GM19035 (cell line): ENCODE measurements at regions not wholly inside any gene's neighbourhood (a gene's known extent, or its start where the extent isn't known, plus 50 kb on each side); places are given as distances from the start of the nearest gene placed in this dataset.

Experiments used
- ATAC-seq: cut with Tn5 transposase; IDR thresholded peaks from one replicate; pipeline ENCODE4 v1.9.1; 2021; ENCODE audit not compliant: unreplicated experiment

DNA sequence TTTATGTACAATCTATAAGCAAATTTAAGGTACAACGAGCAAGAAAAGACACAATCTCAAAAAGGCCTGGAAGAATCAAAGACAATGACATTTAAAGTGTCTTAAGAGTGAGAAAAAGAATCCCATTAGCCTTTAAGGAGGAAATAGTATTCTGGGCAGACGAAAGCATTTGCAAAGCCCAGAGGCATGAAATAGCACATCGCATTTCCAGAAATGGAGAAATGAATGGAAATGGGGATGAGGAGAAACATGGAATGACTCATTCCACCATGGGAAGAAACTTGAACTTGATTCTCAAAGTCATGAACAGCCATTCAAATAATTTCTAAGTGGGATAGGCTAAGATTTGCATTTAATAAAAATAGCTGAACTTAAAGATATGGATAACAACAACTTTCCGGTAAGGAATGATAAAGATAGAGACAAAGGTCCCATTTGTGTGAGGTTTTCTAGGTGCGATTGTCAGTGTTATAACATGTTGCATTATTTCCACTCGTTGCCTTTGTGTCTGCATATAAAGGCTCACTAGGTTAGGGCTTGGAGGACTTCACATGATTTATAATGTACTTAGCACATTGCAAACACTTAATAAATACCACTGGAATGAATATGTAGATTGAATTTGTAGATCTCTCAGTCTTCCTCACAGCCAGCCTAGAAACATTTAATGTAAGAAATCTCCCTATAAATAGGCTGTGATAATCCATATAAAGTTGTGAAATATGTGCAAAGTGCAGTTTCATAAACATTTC is 310.3 kb upstream of the KLF6 start:
- no peak for ATAC-seq

DNA sequence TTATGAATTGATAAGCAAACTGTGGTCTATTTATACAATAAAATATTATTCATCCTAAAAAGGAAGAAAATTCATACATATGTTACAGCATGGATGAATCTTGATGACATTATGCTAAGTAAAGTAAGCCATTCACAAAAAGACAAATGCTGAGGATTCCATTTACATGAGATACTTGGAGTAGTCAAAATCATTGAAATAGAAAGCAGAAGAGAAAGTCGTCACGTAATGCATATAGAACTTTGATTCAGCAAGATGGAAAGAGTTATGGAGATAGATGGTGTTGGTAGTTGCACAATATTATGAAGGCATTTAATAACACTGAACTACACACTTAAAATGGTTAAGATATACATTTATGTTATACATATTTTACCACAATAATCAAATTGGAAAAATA is 309.7 kb upstream of the KLF6 start:
- no peak for ATAC-seq

DNA sequence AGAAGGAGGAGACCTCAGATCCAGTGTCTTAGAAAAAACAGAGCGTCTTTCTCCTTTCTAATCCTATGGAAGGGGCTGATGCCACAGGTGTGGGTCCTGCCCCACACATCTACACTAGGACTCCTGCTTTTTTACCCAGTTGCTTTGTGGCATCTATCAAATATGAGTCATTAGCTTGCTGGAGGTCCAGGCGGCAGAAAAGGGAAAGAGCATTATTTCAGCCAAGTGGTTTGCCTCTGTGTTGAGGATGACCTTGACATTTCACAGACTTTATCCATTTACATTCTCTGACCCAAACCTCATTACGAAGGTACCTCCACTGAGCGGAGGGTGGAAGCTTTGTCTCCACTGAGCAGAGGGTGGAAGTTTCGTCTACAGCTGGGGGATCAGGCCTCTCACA is 308.4 kb upstream of the KLF6 start:
- no peak for ATAC-seq

DNA sequence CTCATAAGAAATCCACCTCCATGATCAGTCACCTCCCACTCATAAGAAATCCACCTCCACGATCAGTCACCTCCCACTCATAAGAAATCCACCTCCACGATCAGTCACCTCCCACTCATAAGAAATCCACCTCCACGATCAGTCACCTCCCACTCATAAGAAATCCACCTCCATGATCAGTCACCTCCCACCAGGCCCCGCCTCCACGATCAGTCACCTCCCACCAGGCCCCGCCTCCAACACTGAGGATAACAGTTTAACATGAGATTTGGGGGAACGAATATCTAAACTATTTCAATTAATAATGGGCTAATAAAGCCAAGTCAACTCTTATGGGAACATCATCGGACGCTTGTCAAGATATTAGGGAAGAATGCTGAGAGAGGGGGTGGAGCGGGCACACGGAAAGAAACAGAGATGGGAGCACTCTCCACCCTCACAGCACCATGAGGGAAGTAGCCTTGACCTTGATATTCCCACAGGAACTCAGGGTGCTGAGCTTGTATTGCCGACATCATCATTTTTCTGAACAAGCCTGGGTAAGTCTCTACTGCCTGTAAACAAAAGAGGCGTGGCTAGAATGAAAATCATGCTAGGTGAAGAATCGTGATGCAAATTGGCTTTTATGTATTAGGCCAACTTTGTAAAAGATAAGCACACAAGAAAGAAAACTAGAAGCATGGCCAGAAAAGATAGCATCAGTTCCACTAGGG is 303.5 kb upstream of the KLF6 start:
- no peak for ATAC-seq

DNA sequence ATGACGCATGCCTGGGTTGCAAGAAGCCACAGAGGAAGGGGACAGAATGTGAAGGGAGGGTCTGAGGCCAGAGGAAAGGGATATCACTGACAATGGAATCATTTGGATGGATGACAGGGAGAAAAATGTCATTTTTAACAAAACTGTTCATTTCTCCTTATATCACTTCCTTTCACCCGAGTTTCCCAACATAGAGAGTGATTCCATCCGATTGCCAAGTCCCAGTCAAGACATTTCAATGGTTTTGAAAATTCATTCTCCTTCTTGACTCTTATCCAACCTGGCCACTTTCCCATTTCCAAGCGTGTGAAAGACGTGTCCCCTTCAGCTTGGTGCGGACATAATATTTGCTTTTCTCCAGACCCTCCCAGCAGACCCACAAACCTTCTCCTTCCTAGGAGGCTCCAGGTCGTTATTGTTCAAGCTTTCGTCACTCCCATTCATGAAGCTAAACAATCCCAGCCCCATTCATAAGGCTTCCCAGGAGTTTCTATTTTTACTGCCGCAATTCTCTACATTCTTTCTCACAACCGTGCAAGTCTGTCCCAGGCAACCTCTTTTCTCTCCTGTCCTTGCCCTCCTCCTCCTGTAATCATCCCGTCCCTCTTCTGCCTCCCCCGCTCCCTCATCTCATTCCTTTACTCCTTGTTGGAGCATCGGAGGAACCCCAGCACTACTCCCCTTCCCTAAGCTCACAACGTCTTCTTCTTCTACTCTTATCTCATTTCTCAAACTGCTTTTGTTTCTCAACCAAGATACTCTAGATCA is 301.3 kb upstream of the KLF6 start:
- ATAC-seq: no peak

DNA sequence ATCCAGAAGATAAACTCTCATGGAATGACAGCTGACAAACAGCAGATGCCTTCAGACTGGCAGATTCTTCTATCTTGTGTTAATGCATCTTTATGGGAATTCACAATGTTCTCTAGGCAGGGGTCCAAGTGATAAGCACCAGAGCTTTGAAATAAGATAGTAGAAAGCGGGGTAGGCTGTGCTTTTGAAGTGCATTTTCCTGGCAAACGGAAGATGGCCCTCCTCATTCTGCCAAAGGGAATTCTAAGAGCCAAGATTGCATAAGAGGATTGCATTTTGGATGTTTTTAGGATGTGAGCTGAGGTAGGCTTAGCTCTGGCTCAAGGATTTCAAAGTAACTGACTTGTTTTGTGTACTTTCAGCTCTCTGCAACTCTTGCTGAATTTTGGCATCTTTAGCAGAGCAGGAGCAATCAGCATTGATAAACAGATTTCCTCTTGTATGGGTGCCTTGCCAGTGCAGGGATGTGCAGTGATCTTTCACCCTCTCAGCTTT is 298.5 kb upstream of the KLF6 start:
- no peak for ATAC-seq

DNA sequence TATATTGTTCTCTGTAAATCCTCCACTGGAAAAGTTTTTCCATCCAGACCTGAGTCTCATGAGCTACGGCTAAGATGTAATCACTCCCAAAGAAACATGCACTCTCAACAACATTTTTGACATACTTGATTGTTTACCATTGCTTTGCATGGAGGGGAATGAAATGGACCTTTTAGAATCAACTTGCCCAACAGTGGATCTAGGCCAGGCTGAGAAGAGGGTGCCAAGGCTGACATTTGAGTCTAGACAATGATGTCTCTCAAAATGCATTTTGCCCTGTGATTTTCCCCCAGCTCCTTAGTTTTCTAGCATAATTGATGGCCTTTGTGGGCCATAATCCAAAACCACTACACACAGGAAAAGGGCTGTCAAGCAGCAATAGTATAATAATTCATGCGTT is 297.9 kb upstream of the KLF6 start:
- no peak for ATAC-seq

DNA sequence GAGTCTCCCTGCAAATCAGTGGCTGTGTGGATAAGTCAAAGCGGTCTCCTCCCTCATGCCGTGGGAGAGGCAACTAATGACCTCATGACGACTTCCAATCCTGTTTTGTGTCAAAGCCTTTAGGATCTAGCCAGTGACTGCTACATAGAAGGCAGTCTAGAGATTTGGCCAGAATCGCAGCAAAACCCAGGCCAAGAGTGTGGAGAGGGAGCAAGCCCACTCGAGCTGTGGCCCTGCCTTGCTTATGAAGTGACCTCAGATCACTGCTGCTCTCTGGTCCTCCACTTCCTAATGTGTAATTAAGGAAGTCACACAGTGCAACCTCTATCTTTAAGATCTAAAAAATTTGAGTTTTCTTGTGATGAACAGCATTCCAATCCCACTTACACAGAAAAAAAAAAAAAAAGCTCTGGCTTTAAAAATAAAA is 296.7 kb upstream of the KLF6 start:
- ATAC-seq: no peak

DNA sequence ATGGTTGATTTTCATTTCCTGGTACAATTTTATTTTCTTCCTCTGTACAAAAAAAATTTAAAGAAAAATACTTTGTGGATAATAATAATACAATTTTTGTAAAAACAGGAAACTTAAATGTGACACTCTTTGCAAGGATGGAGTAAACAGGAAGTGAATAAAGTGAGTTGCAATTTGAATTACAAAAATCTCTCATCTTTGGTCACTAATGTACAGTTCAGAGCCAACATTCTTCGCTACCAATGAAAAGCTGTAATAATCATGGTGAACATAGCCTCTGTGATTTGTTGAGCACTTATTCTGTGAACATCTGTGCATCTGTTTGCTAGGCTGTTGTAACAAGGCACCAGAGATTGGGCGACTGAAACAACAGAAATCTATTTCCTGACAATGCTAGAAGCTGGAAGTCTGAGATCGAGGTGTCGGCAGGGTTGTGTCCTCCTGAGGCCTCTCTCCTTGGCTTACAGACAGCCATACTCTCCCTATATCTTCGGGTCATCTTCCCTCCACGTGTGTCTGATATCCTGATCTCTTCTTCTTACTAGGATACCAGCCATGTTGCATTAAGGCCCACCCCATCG is 295.3 kb upstream of the KLF6 start:
- no peak for ATAC-seq

DNA sequence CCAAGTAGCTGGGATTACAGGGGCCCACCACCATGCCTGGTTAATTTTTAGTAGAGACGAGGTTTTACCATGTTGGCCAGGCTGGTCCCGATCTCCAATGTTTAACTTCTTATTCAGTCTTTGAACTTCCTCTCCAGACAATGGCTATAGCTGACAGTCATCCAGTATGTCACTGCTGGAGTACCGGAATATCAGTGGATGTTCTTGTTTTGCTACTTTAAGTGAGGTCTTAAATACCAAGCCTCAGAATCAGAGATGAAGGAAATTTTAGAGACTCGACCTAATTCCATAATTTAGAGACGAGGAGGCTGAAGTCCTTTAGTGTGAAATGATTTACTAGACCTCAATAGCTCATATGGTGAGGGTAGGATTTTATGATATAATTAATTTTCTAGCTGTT is 294.8 kb upstream of the KLF6 start:
- no peak for ATAC-seq

DNA sequence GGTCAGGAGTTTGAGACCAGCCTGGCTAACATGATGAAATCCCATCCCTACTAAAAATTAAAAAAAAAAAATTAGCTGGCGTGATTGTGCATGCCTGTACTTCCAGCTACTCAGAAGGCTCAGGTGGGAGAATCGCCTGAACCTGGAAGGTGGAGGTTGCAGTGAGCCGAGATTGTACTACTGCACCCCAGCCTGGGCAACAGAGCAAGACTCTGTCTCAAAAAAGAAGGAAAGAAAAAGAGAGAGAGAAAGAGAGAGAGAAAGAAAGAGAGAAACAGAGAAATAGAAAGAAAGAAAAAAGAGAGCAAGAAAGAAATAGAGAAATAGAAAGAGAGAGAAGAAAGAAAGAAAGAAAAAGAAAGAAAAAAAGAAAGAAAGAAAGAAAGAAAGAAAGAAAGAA is 292.8 kb upstream of the KLF6 start:
- no peak for ATAC-seq

DNA sequence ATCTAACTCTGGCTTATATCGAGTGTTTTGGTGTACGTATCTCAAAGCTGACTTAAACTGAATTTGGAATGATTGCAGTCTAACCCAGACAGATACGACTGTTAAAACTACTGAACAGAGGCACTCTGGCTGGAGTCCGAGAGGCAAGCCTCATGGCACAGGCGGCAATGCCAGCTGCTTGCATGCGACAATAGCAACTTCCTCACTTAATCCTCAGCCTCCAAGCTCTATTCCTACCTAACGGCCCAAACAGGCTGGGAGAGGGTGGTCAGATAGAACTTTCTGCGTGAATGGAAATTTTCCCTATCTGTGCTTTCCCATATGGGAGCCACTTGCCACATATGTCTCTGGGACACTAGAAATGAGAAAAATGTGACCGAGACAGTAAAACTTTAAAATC is 292.0 kb upstream of the KLF6 start:
- ATAC-seq: no peak

DNA sequence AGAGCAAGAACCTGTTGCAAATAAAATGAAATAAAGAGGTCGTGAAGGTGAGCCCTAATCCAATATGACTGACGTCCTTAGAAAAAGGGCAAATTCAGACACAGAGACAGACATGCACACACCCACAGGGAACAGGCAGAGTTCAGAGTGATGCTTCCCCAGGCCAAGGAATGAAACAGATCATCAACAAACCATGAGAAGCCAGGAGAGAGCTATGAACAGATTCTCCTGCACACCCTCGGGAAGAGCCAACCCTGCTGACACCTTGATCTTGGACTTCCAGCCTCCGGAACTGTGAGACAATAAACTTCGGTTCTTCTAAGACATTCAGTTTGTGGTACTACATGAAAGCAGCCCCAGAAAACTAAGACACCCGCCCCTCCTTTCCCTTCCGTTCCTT is 290.4 kb upstream of the KLF6 start:
- ATAC-seq: no peak

DNA sequence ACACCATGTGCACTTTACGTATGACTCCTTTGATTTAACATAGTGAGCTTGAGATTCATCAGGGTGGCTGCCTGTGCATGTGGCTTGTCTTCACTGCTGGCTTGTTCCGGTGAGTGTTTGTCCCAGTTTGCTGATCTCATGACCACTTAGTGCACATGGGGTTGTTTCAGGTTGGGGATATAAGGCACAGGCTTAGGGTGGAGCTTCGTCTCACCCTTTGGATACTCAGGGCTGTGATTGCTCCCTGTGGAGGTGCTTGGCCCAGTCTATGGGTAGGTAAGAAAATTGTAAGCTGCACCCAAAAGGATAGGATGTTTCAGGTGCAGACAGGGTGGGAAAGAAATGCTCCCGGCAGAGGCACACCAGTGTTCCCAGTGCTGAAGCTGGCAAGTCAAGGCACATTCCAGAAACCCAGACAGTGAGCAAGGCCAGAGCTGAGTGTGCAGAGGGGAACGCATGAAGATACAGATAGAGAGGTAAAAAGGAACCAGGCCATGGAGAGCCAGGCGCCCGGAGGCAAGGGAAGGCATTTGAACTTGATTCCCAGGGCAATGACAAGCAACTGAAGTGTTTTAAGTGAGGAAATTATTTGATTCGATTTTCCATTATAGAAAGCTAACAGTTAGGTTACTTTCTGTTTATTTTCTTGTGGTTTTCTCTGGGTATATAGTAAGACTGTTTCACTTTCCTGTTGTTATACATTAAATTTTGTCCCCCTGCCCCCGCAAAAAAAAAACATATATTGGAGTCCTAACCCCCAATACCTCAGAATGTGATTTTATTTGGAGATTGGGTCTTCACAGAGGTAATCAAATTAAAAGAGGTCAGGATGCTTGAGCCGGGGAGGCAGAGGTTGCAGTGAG is 289.8 kb upstream of the KLF6 start:
- ATAC-seq: no peak

DNA sequence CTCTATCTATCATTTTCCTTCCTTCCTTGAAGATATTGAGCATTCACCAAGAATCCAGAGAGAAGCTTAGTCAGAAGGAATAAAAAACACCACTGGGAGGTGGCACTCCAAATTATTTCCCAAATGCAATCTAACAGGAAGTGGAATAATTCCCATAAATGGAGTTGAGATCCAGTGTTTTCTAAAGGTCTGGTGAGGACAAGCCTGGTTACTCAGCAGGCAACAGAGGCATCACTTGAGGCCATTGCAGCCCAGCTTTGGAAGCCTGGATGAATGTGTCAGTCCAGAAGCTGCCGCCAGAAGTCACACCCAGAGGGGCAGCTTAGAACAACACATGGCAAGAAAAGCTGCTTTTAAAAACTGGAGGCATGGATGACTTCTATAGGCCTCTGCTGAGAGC is 288.9 kb upstream of the KLF6 start:
- no peak for ATAC-seq

DNA sequence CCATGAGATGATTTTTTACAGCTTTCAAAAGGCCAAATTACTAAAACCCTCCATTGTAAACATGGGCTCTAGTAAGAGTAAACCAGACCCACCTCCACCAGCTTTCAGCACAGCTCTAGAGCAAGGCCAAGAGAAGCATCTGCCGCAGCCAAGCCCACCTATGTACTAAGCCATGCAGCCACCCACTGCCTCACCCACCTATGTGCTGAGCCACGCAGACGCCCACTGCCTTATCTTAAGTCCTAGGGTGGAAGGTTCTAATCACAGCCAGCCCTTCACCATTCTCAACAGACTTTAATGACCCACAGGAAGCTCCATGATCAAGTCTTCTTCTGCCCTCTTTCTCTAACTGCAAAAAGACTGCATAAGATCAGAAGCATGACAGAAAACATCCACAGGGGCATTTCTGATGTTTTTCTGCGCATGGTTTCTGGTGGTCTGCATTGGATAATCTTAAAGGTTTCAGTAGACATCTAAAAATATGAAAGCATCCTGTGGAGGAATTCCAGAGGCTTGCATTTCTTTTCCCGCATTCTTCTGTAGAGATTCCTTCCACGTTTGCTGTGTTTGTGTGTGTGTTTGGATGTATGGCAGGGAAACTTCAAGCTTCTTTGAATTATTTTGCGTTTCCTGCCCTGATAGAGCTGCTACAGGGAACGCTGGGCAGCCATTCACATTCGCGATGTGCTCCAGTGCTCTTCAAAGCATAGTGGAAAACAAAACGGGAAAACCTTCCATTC is 286.1 kb upstream of the KLF6 start:
- ATAC-seq: no peak

DNA sequence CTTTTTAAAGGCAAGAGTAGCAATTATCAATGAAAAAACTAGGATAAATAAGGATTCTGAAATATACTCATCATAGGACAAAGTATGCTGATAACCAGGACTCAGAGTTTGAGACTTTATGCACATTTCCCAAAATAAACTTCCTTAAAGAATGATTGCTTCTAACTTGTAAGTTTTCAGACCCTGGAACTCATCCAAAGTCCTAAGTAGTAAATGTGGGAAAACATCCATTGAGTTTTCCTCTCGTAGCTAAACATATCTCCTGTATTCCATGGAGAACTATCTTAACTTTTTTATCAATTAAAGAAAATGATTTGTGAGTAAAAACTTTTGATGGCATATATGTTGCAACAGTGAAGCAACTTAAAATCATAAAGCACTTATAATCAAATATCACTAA is 285.2 kb upstream of the KLF6 start:
- no peak for ATAC-seq

DNA sequence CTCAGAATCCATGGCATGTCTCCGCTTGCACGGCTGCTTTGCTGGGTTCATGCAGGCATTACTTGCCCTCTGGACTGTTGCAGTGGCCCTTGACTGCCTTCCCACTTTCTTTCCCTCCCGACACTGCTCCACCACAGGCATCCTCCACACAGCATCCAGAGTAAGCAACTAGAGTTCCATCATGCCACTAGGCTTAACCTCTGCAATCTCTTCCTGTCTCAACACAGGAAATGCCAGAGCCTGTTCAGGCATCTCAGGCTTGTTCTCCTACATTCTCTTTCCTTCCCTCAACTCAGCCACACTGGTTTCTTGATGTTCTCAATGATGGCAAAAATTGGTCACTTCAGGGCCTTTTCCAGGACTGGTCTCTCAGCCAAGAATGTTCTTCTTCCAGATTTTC is 284.5 kb upstream of the KLF6 start:
- ATAC-seq: no peak

DNA sequence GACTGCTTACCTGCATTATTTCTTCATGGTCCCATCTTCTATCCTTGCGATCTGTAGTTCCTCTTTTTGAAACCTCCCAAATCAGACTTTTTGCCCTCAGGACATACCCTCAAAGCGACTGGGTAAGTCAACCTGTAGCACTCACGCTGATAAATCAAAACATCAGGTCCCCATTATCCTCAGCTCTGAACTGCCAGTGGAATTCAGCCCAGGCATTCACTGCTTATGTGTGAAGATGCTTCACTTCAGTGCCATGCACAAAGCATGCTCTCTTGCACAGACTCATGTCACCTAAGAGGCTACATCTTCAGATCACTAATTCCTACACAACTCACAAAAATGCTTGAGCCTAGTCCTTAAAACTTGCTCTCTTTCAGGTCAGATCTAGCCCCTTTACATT is 283.6 kb upstream of the KLF6 start:
- no peak for ATAC-seq
